Duodenal mucosa (tissue), 2 donors: ENCODE measurements at regions not wholly inside any gene's neighbourhood (a gene's known extent, or its start where the extent isn't known, plus 50 kb on each side); places are given as distances from the start of the nearest gene placed in this dataset.
"Not testable (repeated sequence)": the region's sequence is repeated elsewhere in the genome, so short reads cannot be mapped to it uniquely, and the experiment has no call there.

Experiments used
- H3K27ac ChIP-seq: one replicate; pipeline ENCODE4 v1.7.0; 2013; ENCODE audit warnings: low read depth, low read length
- H3K27me3 ChIP-seq, 2 donors: one replicate each; pipeline ENCODE4 v1.7.0; 2013; ENCODE audit warnings: low read length in 2 of 2, control low read depth in 1 of 2; ENCODE audit not compliant: insufficient read depth in 2 of 2, control insufficient read depth in 1 of 2
- H3K36me3 ChIP-seq, 2 donors: one replicate each; pipeline ENCODE4 v1.7.0; 2013; ENCODE audit warnings: low read length in 2 of 2, control low read depth in 1 of 2; ENCODE audit not compliant: insufficient read depth in 2 of 2, control insufficient read depth in 1 of 2
- H3K4me1 ChIP-seq, 2 donors: one replicate each; pipeline ENCODE4 v1.7.0; 2013; ENCODE audit warnings: low read length in 2 of 2, control low read depth in 1 of 2; ENCODE audit not compliant: insufficient read depth in 2 of 2, control insufficient read depth in 1 of 2
- H3K4me3 ChIP-seq, 2 donors: one replicate each; pipeline ENCODE4 v1.7.0; 2013; ENCODE audit warnings: low read length in 2 of 2, low read depth in 1 of 2
- H3K9ac ChIP-seq, 2 donors: one replicate each; pipeline ENCODE4 v1.7.0; 2013; ENCODE audit warnings: low read length in 2 of 2, low read depth in 1 of 2
- H3K9me3 ChIP-seq, 2 donors: one replicate each; pipeline ENCODE4 v1.7.0; 2013; ENCODE audit warnings: low read length in 2 of 2, control low read depth in 1 of 2; ENCODE audit not compliant: control insufficient read depth in 1 of 2

GRCh38 chr1:83123019-83123418 lies 875.9 kb downstream of the TTLL7 start:
- Histone ChIP-seq H3K36me3 (no peaks in the 10 kb centered on the region), H3K27ac (no peak overlapping the region), H3K4me3 (no peak overlapping the region), H3K9me3 (no peaks in the 10 kb centered on the region), H3K27me3 (no peaks in the 10 kb centered on the region), H3K4me1 (no peaks in the 10 kb centered on the region), H3K9ac (no peak overlapping the region)

DNA sequence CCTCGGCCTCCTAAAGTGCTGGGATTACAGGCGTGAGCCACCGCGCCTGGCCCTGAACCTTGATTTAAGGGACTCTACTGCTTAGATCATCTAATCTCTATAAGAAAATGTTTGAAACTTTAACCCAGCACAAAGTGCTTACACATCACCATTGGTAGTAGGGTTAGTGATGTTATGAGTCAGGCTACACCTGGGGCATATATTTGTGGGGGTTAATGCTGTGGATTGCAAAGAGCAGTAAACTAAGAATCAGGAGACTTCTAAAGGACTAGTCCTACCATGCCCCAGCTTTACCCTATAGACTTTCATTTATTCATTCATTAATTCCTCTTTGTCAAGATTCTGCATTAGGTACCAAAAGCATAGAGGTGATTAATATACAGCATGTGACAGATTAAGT lies 880.5 kb downstream of the TTLL7 start:
- Histone ChIP-seq H3K4me1 (no peaks in the 10 kb centered on the region), H3K36me3 (no peaks in the 10 kb centered on the region), H3K9ac (no peak overlapping the region), H3K27ac (no peak overlapping the region), H3K4me3 (no peak overlapping the region), H3K9me3 (no peaks in the 10 kb centered on the region), H3K27me3 (no peaks in the 10 kb centered on the region)

GRCh38 chr1:83117030-83117429 lies 881.9 kb downstream of the TTLL7 start:
- not testable (repeated sequence) for H3K4me1 ChIP-seq, H3K4me3 ChIP-seq, H3K27me3 ChIP-seq, H3K9me3 ChIP-seq, H3K36me3 ChIP-seq, H3K27ac ChIP-seq, H3K9ac ChIP-seq

- no peaks in the 10 kb centered on the region for H3K36me3 ChIP-seq
- no peak overlapping the region for H3K27ac ChIP-seq
Observed at GRCh38 chr1:83115785-83116184, 883.1 kb downstream of the TTLL7 start.

DNA sequence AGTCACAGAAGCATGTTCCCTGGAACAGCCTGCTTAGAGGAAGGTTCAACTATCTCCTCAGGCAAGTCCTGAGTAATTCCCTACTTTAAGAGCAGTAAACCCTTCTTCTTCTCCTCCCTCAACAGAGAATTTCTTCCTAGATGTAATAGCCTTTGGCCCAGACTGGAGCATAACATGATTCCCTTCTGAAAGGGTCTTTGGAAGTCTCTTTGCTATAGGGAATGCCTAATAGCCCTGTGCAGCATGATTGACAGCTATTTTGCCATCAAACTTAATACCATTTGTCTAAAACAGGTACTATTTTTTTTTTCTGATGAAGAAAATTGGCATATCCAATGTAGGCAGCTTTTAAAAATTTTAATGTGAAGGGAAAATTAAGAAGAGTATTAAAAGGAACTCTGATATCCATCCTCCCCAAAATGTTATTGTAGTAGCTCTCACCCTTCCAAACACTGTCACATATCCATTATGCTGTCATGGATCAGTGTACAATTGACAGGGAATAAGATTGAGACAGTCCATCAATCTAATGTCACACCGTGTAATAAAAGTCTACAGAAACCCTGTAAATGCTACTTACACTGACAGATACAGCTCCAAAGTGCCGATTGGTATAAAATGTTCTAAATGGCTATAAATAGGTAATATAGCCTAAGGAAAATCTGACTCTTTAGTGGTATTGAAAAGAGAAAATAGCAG lies 884.6 kb downstream of the TTLL7 start:
- Histone ChIP-seq H3K4me1 (no peaks in the 10 kb centered on the region), H3K36me3 (no peaks in the 10 kb centered on the region), H3K4me3 (no peak overlapping the region), H3K27me3 (no peaks in the 10 kb centered on the region), H3K9ac (no peak overlapping the region), H3K27ac (no peak overlapping the region), H3K9me3 (no peaks in the 10 kb centered on the region)

More at GRCh38 chr1:83115785-83116184, 883.1 kb downstream of the TTLL7 start:
- H3K4me3 ChIP-seq = no peak overlapping the region
- H3K9ac ChIP-seq = no peak overlapping the region
- no peaks in the 10 kb centered on the region for H3K27me3 ChIP-seq
- H3K9me3 ChIP-seq = no peaks in the 10 kb centered on the region
- no peaks in the 10 kb centered on the region for H3K4me1 ChIP-seq

GRCh38 chr1:83113652-83114051 lies 885.3 kb downstream of the TTLL7 start:
- no peak overlapping the region for H3K4me3 ChIP-seq

GRCh38 chr1:83112248-83112885 lies 886.6 kb downstream of the TTLL7 start:
- no peak overlapping the region for H3K4me3 ChIP-seq
- H3K4me1 ChIP-seq = no peaks in the 10 kb centered on the region
- no peak overlapping the region for H3K9ac ChIP-seq
- H3K9me3 ChIP-seq = no peaks in the 10 kb centered on the region
- no peaks in the 10 kb centered on the region for H3K36me3 ChIP-seq
- H3K27me3 ChIP-seq = no peaks in the 10 kb centered on the region
- no peak overlapping the region for H3K27ac ChIP-seq

More at GRCh38 chr1:83113652-83114051, 885.3 kb downstream of the TTLL7 start:
- Histone ChIP-seq H3K9ac (no peak overlapping the region), H3K36me3 (no peaks in the 10 kb centered on the region), H3K4me1 (no peaks in the 10 kb centered on the region), H3K27ac (no peak overlapping the region), H3K9me3 (no peaks in the 10 kb centered on the region), H3K27me3 (no peaks in the 10 kb centered on the region)

DNA sequence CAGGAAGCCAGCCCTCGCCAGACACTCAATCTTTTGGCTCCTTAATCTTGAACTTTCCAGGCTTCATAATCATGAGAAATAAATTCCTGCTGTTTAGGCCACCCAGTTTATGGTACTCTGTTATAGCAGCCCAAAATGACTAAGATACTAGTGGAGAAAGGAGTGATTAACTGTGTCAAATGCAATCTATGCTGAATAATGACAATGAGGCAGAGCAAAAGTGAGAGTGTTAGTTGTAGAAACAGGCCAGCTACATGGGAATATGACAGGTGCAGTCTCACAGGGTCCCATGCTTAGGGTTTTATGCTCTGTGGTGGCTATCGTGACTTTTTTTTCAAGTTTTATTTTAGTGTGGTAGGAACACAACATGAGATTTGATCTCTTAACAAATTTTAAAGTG lies 888.8 kb downstream of the TTLL7 start:
- H3K9me3 ChIP-seq = no peaks in the 10 kb centered on the region
- no peaks in the 10 kb centered on the region for H3K36me3 ChIP-seq

DNA sequence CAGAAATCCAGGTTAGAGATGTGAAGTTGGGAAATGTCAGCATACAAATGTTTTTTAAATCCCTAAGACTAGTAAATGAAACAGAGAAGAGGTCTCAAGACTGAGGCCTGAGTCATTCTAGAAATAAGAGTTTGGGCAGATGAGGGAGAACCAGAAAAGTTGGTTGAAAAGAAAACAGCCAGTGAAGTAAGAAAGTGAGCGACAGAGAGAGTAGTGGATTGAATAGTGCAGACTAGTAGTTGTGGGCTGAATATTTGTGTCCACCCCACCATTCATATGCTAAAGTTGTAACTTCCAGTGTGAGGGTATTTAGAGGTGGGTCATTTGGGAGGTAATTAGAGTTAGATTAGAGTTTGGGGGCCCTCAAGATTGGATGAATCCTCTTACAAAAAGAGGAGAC lies 889.2 kb downstream of the TTLL7 start:
- Histone ChIP-seq H3K36me3 (no peaks in the 10 kb centered on the region), H3K9me3 (no peaks in the 10 kb centered on the region)

More for the DNA sequence above, 888.8 kb downstream of the TTLL7 start:
- Histone ChIP-seq H3K27me3 (no peaks in the 10 kb centered on the region), H3K4me1 (no peaks in the 10 kb centered on the region), H3K27ac (no peak overlapping the region), H3K9ac (no peak overlapping the region), H3K4me3 (no peak overlapping the region)

GRCh38 chr1:83104558-83104957 lies 894.4 kb downstream of the TTLL7 start:
- Histone ChIP-seq H3K36me3 (no peaks in the 10 kb centered on the region), H3K9ac (no peak overlapping the region), H3K4me1 (no peaks in the 10 kb centered on the region), H3K4me3 (no peak overlapping the region), H3K27ac (no peak overlapping the region), H3K9me3 (no peaks in the 10 kb centered on the region), H3K27me3 (no peaks in the 10 kb centered on the region)

More for the DNA sequence above, 889.2 kb downstream of the TTLL7 start:
- Histone ChIP-seq H3K9ac (no peak overlapping the region), H3K27me3 (no peaks in the 10 kb centered on the region), H3K4me1 (no peaks in the 10 kb centered on the region), H3K4me3 (no peak overlapping the region), H3K27ac (no peak overlapping the region)
